Mesothelial cell of epicardium (in vitro differentiated cells): ENCODE measurements at regions not wholly inside any gene's neighbourhood (a gene's known extent, or its start where the extent isn't known, plus 50 kb on each side); places are given as distances from the start of the nearest gene placed in this dataset.

Experiments used
- DNase-seq, 2 experiments: peaks; one replicate each; pipeline ENCODE4 v3.0.0; 2021; ENCODE audit warnings: low spot score in 2 of 2; ENCODE audit not compliant: unreplicated experiment in 2 of 2
- H3K27ac Mint-ChIP-seq: 2 replicates; pipeline ENCODE4 v1.8.0; 2021; ENCODE audit warnings: mixed read lengths
- H3K27me3 Mint-ChIP-seq: 2 replicates; pipeline ENCODE4 v1.8.0; 2021; ENCODE audit warnings: low read depth, mixed read lengths
- H3K36me3 Mint-ChIP-seq: 2 replicates; pipeline ENCODE4 v1.8.0; 2021; ENCODE audit warnings: mixed read lengths
- H3K4me1 Mint-ChIP-seq: 2 replicates; pipeline ENCODE4 v1.8.0; 2021; ENCODE audit warnings: mixed read lengths
- H3K4me3 Mint-ChIP-seq: 2 replicates; pipeline ENCODE4 v1.8.0; 2021; ENCODE audit warnings: mild to moderate bottlenecking, moderate library complexity, mixed read lengths
- H3K9me3 Mint-ChIP-seq: 2 replicates; pipeline ENCODE4 v1.8.0; 2021; ENCODE audit warnings: mixed read lengths
- TF ChIP-seq, protein P1 (sequence below): fragments of 200-600 bp; sonication (generic); IDR thresholded peaks from one replicate; pipeline ENCODE4 v1.5.0; 2021; ENCODE audit warnings: antibody characterized with exemption; ENCODE audit not compliant: unreplicated experiment

- no peak for DNase-seq
- Mint-ChIP-seq H3K27me3 (no peaks in the 10 kb centered on the region), H3K4me1 (peaks cover 33% of the 10 kb centered on the region), H3K9me3 (peaks cover 12% of the 10 kb centered on the region), H3K36me3 (no peaks in the 10 kb centered on the region), H3K27ac (peak overlapping the region; percentile 6), H3K4me3 (no peak overlapping the region)
- TF ChIP-seq, protein P1, sequence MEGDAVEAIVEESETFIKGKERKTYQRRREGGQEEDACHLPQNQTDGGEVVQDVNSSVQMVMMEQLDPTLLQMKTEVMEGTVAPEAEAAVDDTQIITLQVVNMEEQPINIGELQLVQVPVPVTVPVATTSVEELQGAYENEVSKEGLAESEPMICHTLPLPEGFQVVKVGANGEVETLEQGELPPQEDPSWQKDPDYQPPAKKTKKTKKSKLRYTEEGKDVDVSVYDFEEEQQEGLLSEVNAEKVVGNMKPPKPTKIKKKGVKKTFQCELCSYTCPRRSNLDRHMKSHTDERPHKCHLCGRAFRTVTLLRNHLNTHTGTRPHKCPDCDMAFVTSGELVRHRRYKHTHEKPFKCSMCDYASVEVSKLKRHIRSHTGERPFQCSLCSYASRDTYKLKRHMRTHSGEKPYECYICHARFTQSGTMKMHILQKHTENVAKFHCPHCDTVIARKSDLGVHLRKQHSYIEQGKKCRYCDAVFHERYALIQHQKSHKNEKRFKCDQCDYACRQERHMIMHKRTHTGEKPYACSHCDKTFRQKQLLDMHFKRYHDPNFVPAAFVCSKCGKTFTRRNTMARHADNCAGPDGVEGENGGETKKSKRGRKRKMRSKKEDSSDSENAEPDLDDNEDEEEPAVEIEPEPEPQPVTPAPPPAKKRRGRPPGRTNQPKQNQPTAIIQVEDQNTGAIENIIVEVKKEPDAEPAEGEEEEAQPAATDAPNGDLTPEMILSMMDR: no peak
These were observed 264.3 kb downstream of the ZEB1 start for GRCh38 chr10:31583293-31583692.

DNA sequence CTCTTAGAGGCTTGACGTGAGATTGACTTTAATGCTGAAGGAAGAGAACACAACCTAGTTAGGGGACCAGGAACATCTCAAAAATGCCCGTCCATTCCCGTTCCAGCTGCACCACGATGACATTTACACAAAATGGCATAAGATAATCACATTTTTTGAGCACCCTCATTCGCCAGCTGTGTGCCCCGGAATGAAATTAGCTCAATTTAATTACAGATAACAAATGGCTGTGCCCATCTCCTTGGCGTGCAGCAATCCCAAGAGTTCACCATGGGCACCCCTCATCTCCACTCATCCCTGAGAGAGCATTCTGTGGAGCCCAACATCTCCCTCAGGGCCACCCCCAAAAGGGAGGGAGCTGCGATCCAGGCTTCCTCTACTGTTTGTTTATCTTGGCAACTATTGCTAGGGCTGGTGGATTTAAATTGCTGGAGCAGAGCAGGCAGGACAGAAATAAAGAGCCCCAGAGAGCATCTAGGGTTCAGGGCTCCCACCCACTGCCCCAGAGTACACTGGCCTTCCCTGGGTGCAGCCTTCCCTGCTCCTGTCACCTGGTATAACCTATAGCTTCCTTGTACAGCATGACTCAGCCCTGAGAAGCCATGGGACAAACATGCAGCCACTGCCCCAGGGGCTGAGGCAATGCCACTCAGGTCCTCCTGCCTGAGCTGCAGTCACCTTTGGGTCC is 263.5 kb downstream of the ZEB1 start:
- TF ChIP-seq, protein P1: no peak
- Mint-ChIP-seq H3K9me3 (peaks cover 15% of the 10 kb centered on the region), H3K4me1 (peaks cover 33% of the 10 kb centered on the region), H3K27ac (peak overlapping the region; percentile 71), H3K4me3 (no peak overlapping the region), H3K27me3 (no peaks in the 10 kb centered on the region), H3K36me3 (no peaks in the 10 kb centered on the region)
- DNase-seq: no peak

DNA sequence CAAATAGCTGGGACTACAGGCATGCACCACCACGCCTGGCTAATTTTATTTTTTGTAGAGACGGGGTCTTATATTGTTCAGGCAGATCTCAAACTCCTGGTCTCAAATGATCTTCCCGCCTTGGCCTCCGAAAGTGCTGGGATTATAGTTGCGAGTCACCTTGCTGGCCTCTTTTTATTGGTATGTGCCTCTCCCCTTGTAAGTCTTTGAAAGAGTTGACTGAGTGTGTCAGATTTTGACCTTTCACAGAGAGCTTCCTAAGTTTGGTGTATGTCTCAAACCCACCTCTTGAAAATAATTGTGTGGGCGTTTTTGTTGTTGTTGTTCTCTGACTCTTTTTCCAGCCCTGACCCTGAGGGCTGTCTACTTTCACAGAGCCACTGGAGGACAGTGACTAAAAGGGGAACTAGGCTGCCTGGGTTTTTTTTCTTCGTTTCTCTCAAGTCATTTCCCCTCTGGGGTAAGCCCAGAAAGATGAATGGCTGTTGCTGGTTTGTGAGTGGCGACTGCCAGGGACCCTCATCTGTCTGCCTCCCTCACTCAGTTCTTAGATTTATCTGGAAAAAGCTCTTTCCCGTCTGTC is 262.8 kb downstream of the ZEB1 start:
- H3K27ac Mint-ChIP-seq: peak overlapping the region; percentile 71
- peaks cover 33% of the 10 kb centered on the region for H3K4me1 Mint-ChIP-seq
- no peaks in the 10 kb centered on the region for H3K36me3 Mint-ChIP-seq
- no peak overlapping the region for H3K4me3 Mint-ChIP-seq
- H3K27me3 Mint-ChIP-seq: no peaks in the 10 kb centered on the region
- DNase-seq: no peak
- TF ChIP-seq, protein P1: no peak
- H3K9me3 Mint-ChIP-seq: peaks cover 19% of the 10 kb centered on the region

GRCh38 chr10:31580646-31581045 is 261.6 kb downstream of the ZEB1 start:
- Mint-ChIP-seq H3K27ac (no peak overlapping the region), H3K27me3 (no peaks in the 10 kb centered on the region), H3K4me3 (no peak overlapping the region), H3K36me3 (no peaks in the 10 kb centered on the region), H3K4me1 (peaks cover 33% of the 10 kb centered on the region), H3K9me3 (peaks cover 19% of the 10 kb centered on the region)
- TF ChIP-seq, protein P1: no peak
- no peak for DNase-seq
